ENCODE measurements at regions not wholly inside any gene's neighbourhood (a gene's known extent, or its start where the extent isn't known, plus 50 kb on each side); places are given as distances from the start of the nearest gene placed in this dataset.
"Not testable (repeated sequence)": the region's sequence is repeated elsewhere in the genome, so short reads cannot be mapped to it uniquely, and the experiment has no call there.

DNA sequence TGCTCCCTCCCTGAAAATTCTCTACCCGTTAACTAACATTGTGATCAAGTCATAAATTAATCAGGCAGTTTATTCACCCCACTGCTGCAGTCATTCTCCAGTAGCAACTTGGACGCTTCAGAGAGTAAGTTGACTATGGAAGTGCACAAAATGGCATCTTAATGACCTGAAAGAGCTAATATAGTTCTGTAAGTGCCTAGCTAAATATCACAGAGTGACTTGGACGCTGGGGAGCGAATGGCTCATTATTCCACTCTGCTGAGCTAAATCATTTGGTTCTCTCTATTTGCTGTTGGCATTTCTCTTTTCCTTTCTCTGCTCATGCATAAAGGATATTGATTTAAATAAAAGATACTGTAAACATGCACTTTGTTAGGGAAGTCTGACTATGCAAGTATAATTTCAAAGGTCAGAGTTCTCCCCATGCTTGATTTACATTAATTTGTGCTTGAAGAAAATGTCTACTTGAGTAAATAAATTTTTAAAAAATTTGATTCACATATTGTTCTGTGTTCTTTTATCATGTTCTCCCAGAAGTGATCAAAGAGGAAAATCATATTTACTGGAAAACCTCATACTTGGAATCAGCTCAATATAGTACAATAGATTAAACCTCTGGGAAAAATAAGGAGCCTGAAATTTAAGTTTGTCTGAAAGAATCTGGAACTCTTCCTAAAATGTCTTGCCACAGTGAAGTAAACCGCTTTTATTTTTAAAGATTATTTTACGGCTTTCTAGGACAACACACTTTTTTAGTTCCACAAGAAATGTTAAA is 169.5 kb upstream of the HAPLN1 start:
- DNase-seq (ENCODE audit: low read depth): no peak

GRCh38 chr5:83877911-83878706 is 157.5 kb upstream of the HAPLN1 start:
- peak; percentile 54 for DNase-seq (ENCODE audit: low read depth)

GRCh38 chr5:83871533-83872395 is 151.1 kb upstream of the HAPLN1 start:
- DNase-seq (ENCODE audit: low read depth): no peak

DNA sequence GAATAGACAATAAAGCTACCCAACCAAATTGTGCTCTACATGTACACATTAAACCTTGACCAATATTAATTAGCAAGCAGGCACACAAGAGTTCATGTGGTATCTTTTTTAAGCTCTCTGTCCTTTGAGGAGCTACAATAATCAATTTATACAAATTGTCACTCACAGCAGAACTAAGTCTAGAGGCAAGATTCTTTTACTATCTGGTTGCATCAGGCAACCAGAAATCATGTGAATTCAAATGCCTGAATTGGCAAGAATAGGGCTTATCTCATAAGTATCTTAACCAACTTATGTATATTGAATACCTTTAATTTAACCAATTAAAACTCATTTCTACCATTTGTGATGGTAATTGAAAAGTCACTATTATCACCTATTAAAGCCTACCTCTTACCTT is 145.5 kb upstream of the HAPLN1 start:
- DNase-seq (ENCODE audit: low read depth): no peak

DNA sequence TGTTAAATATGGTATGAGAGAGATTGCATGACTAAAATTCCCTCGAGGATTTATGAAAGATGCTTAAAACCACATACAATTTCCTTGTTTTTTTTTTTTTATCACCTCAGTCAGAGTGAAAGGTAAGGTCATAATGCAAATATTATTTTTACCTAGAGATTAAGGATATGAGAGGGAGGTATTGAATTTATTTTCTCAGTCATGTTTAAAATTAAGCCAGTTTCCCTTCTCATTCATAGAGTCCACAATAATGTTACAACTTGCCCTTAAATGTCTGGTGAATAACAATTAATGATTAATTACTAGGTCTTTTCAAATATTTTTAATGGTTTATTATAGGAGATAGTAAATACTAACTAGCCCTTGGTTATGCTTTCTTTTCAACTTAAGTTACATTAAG is 144.9 kb upstream of the HAPLN1 start:
- DNase-seq (ENCODE audit: low read depth): no peak

DNA sequence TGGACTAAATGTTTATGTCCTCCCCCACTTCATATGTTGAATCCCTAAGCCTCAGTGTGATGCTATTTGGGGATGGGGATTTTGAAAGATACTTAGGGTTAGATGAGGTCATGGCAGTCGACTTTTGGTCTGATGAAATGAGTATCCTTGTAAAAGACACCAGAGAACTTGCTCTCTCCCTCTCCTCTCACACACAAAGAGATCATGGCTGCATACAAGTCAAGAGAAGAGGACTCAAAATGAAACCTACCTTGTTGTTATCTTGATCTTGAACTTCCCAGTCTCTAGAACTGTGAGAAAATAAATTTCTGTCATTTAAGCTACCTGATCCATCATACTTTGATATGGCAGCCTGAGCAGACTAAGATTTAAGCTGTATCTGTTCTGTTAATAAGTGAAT is 144.0 kb upstream of the HAPLN1 start:
- no peak for DNase-seq (ENCODE audit: low read depth)

- no peak for DNase-seq (ENCODE audit: low read depth)
Measured at GRCh38 chr5:83857341-83857740, 136.7 kb upstream of the HAPLN1 start.

DNA sequence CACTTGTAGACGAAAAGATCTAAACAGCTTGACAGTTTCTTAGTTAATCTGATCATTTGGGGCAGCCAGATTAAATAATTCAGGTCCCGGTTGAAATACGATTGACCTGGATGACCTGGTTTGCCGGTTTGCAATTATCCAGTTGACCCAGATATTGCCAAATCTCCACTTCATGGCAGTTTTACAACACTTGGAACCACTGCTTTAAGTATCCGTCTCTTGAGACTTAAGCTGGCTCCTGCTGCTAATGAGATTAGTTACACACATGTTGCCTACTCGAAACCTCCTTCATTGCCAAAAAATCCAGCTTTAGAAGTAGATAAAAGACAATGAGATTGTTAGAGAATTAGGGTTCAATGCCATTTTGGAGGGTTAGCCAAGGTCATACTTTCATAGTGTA is 136.2 kb upstream of the HAPLN1 start:
- no peak for DNase-seq (ENCODE audit: low read depth)

- DNase-seq (ENCODE audit: low read depth): not testable (repeated sequence)
Measured at GRCh38 chr5:83850412-83850811, 129.8 kb upstream of the HAPLN1 start.

- DNase-seq (ENCODE audit: low read depth): no peak
Measured at GRCh38 chr5:83848941-83849340, 128.3 kb upstream of the HAPLN1 start.

- no peak for DNase-seq (ENCODE audit: low read depth)
Measured at GRCh38 chr5:83846624-83847350, 126.1 kb upstream of the HAPLN1 start.

DNA sequence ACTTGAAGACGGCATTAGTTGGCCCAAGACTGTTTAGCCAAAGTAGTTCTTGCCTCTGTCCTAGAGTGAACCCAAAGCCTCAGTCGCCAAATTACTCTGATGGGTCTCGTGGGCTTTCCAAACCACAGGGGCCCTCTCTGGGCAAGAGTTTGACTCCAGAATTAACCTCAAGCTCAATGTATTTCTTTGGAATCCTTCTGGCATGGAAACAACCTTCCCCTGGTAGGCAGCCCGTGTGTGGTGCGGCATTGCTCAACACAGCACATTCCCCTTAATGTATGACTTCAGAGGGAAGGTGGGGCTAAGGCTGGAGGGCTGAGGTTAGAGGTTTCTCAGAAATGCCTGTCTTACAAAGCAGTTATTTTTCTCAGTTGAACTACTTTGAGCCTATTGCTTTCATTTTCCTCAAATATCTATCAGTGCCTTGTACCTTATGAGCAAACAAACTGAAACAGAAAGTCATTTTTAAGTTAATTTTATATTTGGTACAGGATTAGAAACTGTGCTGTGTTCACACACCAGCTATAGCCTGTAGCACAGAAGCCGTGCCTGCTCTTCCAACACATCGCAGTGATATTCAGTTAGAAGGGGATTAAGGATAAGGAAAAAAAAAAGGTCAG is 123.9 kb upstream of the HAPLN1 start:
- DNase-seq (ENCODE audit: low read depth): peak; percentile 70

GRCh38 chr5:83839788-83840187 is 119.1 kb upstream of the HAPLN1 start:
- DNase-seq (ENCODE audit: low read depth): no peak

GRCh38 chr5:83839256-83839655 is 118.6 kb upstream of the HAPLN1 start:
- DNase-seq (ENCODE audit: low read depth): no peak

DNA sequence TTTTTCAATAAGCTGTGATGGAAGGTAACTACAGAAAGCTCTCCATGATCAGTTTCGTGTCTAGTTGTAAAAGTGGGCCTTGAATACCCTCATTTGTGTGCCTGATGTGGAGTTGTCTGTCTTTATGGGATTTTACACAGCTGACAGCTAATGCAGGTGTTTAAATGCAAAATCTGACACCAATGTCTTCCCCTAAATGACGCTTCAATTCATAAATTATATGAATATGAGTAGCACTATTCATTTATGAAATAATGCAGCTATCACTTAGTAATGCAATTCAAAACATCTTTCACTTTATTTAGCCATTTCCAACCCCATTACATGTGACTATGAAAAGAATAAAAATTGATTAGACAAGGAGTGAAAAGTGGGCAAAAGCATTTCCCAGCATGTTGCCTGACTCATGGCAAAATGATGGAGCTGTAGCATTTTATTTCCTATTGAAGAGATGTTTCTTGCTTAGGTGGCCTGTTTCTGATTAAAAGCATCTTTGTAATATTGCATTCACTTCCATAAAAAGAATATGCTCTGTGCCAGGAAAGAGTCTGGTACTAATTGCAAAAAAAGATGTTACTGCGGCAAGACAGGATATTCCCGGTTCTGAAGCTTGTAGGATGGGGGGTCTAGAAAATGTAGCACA is 116.7 kb upstream of the HAPLN1 start:
- DNase-seq (ENCODE audit: low read depth): no peak

DNA sequence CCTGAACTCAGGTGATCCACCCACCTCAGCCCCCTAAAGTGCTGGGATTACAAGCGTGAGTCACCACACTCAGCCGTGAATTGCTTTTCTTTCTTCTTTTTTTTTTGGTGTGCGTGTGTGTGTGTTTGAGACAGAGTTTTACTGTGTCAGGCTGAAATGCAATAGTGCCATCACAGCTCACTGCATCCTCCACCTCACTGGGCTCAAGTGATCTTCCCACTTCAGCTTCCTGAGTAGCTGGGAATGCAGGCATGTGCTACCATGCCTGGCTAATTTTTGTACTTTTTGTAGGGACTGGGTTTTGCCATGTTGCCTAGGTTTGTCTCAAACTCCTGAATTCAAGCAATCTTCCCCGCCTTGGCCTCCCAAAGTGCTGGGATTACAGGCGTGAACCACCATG is 113.7 kb upstream of the HAPLN1 start:
- no peak for DNase-seq (ENCODE audit: low read depth)

DNA sequence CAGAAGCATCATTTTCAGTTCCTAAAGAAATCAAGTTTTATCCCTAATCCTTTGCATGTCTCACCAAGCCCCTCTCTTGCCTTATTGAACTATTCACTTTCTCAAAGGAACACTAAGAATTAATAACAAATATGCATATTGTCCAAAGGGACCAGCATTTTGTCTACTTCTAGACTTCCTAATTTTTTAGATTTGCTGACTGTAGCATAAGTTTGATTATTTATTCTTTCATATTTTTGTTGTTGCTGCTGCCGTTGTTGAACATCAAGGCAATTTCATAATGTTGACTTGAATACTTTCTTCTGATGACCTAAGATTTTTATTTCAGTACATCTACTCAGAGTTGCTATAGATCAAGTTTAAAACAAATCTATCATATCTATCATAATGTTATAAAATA is 111.2 kb upstream of the HAPLN1 start:
- DNase-seq (ENCODE audit: low read depth): no peak

DNA sequence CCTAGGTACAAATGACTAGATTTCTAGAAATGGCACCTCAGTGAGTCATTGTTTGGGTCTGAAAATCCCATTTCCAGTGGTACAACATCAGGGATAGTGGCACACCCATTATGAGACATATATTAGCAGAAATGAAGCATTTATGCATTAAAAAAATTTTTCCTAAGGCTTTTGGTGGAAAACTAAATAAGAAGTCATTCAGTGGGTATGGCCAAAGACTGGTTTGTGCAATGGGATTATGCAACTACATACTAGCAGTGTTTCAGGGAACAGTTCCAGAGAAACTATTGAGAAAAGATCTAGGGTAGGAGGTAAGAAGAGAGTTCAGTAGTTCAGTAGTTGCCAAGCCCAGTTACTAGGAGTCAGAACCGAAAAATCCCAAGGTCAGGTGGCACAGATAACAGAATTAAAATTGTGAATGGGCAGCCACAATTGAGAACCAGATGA is 106.5 kb upstream of the HAPLN1 start:
- DNase-seq (ENCODE audit: low read depth): peak; percentile 15

DNA sequence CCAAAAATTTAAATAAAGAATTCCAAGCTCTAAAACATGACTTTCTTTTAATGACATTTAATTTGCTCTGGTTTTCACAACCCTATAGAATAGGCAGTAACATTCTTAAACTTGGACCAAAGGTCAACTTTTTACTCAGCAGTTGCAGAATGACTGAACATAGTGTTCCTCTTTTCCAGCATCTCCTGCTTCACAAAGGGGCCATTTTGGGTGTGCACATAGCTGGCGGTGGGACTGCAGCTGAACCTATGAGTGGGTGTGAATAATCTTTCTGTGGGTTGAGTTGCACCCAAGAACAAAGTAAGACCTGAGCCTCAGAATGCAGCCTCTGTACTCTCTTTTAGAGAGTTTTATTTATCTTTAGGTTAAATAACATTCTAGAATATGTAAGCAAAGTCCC is 96.9 kb upstream of the HAPLN1 start:
- DNase-seq (ENCODE audit: low read depth): no peak

- DNase-seq (ENCODE audit: low read depth): no peak
Measured at GRCh38 chr5:83815661-83816060, 95.0 kb upstream of the HAPLN1 start.

GRCh38 chr5:83810511-83810910 is 89.9 kb upstream of the HAPLN1 start:
- no peak for DNase-seq (ENCODE audit: low read depth)

Data from EH (cell line).